Stimulated activated naive CD8-positive, alpha-beta T cell treated with anti-CD3 and anti-CD28 coated beads, Interleukin-15, amount 100 ng/mL, for 72 hours (primary cell): ENCODE measurements at regions not wholly inside any gene's neighbourhood (a gene's known extent, or its start where the extent isn't known, plus 50 kb on each side); places are given as distances from the start of the nearest gene placed in this dataset.

Experiments
- ATAC-seq: fragments of 150-1000 bp; cut with Tn5 transposase; 2 replicates; pipeline ENCODE4 v1.10.0; 2021; ENCODE audit warnings: mild to moderate bottlenecking, moderate library complexity
- DNase-seq, 2 donors: peaks; one replicate each; pipeline ENCODE4 v3.0.0; 2021 to 2022
- H3K27ac Mint-ChIP-seq, 2 donors: one replicate each; pipeline ENCODE4 v1.8.0; 2022; ENCODE audit warnings: mild to moderate bottlenecking in 2 of 2, mixed read lengths in 2 of 2, moderate library complexity in 2 of 2
- H3K27me3 Mint-ChIP-seq: one replicate; pipeline ENCODE4 v1.8.0; 2022; ENCODE audit warnings: mixed read lengths
- H3K4me1 Mint-ChIP-seq: one replicate; pipeline ENCODE4 v1.8.0; 2022; ENCODE audit warnings: mild to moderate bottlenecking, mixed read lengths
- H3K4me3 Mint-ChIP-seq, 2 donors: one replicate each; pipeline ENCODE4 v1.8.0; 2022; ENCODE audit warnings: mild to moderate bottlenecking in 2 of 2, mixed read lengths in 2 of 2, moderate library complexity in 1 of 2
- H3K9me3 Mint-ChIP-seq, 2 donors: one replicate each; pipeline ENCODE4 v1.8.0; 2022; ENCODE audit warnings: mixed read lengths in 2 of 2

- ATAC-seq (no peak), DNase-seq (no peak)
- peaks cover 0 to 11% of the 10 kb centered on the region in 2 donors for H3K9me3 Mint-ChIP-seq
- no peak overlapping the region for H3K27ac Mint-ChIP-seq
- H3K4me3 Mint-ChIP-seq = no peak overlapping the region
- no peaks in the 10 kb centered on the region for H3K4me1 Mint-ChIP-seq
- no peaks in the 10 kb centered on the region for H3K27me3 Mint-ChIP-seq
These were observed 317.4 kb upstream of the RUNX1 start for GRCh38 chr21:35366394-35367080.

- H3K27me3 Mint-ChIP-seq = no peaks in the 10 kb centered on the region
- no peak for ATAC-seq
- no peak for DNase-seq
- no peak overlapping the region for H3K27ac Mint-ChIP-seq
- peaks cover 0 to 11% of the 10 kb centered on the region in 2 donors for H3K9me3 Mint-ChIP-seq
- no peaks in the 10 kb centered on the region for H3K4me1 Mint-ChIP-seq
- no peak overlapping the region for H3K4me3 Mint-ChIP-seq
These were observed 314.4 kb upstream of the RUNX1 start for GRCh38 chr21:35363458-35363857.

GRCh38 chr21:35361988-35362387 is 312.9 kb upstream of the RUNX1 start:
- Mint-ChIP-seq H3K9me3 (peaks cover 2 to 12% of the 10 kb centered on the region in 2 donors), H3K27me3 (no peaks in the 10 kb centered on the region), H3K4me3 (no peak overlapping the region), H3K4me1 (peaks cover 11% of the 10 kb centered on the region), H3K27ac (no peak overlapping the region)
- ATAC-seq = no peak
- DNase-seq = no peak

- Mint-ChIP-seq H3K27me3 (no peaks in the 10 kb centered on the region), H3K4me1 (peaks cover 13% of the 10 kb centered on the region), H3K4me3 (no peak overlapping the region), H3K9me3 (peaks cover 5 to 17% of the 10 kb centered on the region in 2 donors), H3K27ac (no peak overlapping the region)
- ATAC-seq = no peak
- no peak for DNase-seq
These were observed 311.9 kb upstream of the RUNX1 start for GRCh38 chr21:35360870-35361570.

GRCh38 chr21:35359076-35359475 is 310.0 kb upstream of the RUNX1 start:
- H3K27me3 Mint-ChIP-seq = no peaks in the 10 kb centered on the region
- H3K27ac Mint-ChIP-seq = no peak overlapping the region
- DNase-seq (no peak), ATAC-seq (no peak)
- peaks cover 5 to 20% of the 10 kb centered on the region in 2 donors for H3K9me3 Mint-ChIP-seq
- peaks cover 13% of the 10 kb centered on the region for H3K4me1 Mint-ChIP-seq
- H3K4me3 Mint-ChIP-seq = no peak overlapping the region

GRCh38 chr21:35358008-35358407 is 308.9 kb upstream of the RUNX1 start:
- H3K4me3 Mint-ChIP-seq = no peak overlapping the region
- H3K27me3 Mint-ChIP-seq = no peaks in the 10 kb centered on the region
- ATAC-seq (peak; percentile 88), DNase-seq (no peak)
- H3K4me1 Mint-ChIP-seq = peaks cover 13% of the 10 kb centered on the region
- peaks cover 5 to 16% of the 10 kb centered on the region in 2 donors for H3K9me3 Mint-ChIP-seq
- H3K27ac Mint-ChIP-seq = peak overlapping the region; percentile 71 to 92

- peaks cover 5 to 21% of the 10 kb centered on the region in 2 donors for H3K9me3 Mint-ChIP-seq
- ATAC-seq (no peak), DNase-seq (no peak)
- H3K27ac Mint-ChIP-seq = peak overlapping the region; percentile 71 to 92
- peak overlapping the region in 1 of 2 donors; percentile 38 for H3K4me3 Mint-ChIP-seq
- peaks cover 13% of the 10 kb centered on the region for H3K4me1 Mint-ChIP-seq
- no peaks in the 10 kb centered on the region for H3K27me3 Mint-ChIP-seq
These were observed 308.1 kb upstream of the RUNX1 start for GRCh38 chr21:35357041-35357780.

- Mint-ChIP-seq H3K27ac (no peak overlapping the region), H3K4me3 (no peak overlapping the region), H3K9me3 (peaks cover 5 to 21% of the 10 kb centered on the region in 2 donors), H3K4me1 (peaks cover 29% of the 10 kb centered on the region), H3K27me3 (no peaks in the 10 kb centered on the region)
- DNase-seq = no peak
- ATAC-seq = no peak
These were observed 305.0 kb upstream of the RUNX1 start for GRCh38 chr21:35354078-35354477.

- H3K4me1 Mint-ChIP-seq = peaks cover 27% of the 10 kb centered on the region
- H3K27me3 Mint-ChIP-seq = peaks cover 5% of the 10 kb centered on the region
- ATAC-seq (no peak), DNase-seq (no peak)
- no peak overlapping the region for H3K4me3 Mint-ChIP-seq
- H3K27ac Mint-ChIP-seq = no peak overlapping the region
- H3K9me3 Mint-ChIP-seq = peaks cover 5 to 21% of the 10 kb centered on the region in 2 donors
These were observed 303.7 kb upstream of the RUNX1 start for GRCh38 chr21:35352793-35353192.

- no peak overlapping the region for H3K4me3 Mint-ChIP-seq
- DNase-seq = no peak
- H3K27me3 Mint-ChIP-seq = peaks cover 11% of the 10 kb centered on the region
- peaks cover 22% of the 10 kb centered on the region for H3K4me1 Mint-ChIP-seq
- H3K9me3 Mint-ChIP-seq = peaks cover 9 to 26% of the 10 kb centered on the region in 2 donors
- ATAC-seq = no peak
- no peak overlapping the region for H3K27ac Mint-ChIP-seq
These were observed 303.1 kb upstream of the RUNX1 start for GRCh38 chr21:35352066-35352770.

- peaks cover 26% of the 10 kb centered on the region for H3K4me1 Mint-ChIP-seq
- peaks cover 8 to 26% of the 10 kb centered on the region in 2 donors for H3K9me3 Mint-ChIP-seq
- peak overlapping the region in 1 of 2 donors; percentile 6 for H3K4me3 Mint-ChIP-seq
- H3K27me3 Mint-ChIP-seq = peaks cover 19% of the 10 kb centered on the region
- H3K27ac Mint-ChIP-seq = peak overlapping the region in 1 of 2 donors; percentile 22
- no peak for DNase-seq
- ATAC-seq = no peak
These were observed 302.3 kb upstream of the RUNX1 start for GRCh38 chr21:35351434-35351833.

- Mint-ChIP-seq H3K27me3 (peaks cover 19% of the 10 kb centered on the region), H3K4me1 (peaks cover 26% of the 10 kb centered on the region), H3K4me3 (peak overlapping the region in 1 of 2 donors; percentile 6), H3K9me3 (peaks cover 8 to 26% of the 10 kb centered on the region in 2 donors), H3K27ac (peak overlapping the region in 1 of 2 donors; percentile 22)
- ATAC-seq = peak; percentile 92
- DNase-seq = no peak
These were observed 301.9 kb upstream of the RUNX1 start for GRCh38 chr21:35350965-35351364.

- Mint-ChIP-seq H3K9me3 (peaks cover 11 to 31% of the 10 kb centered on the region in 2 donors), H3K4me3 (no peak overlapping the region), H3K27me3 (peaks cover 19% of the 10 kb centered on the region), H3K27ac (no peak overlapping the region), H3K4me1 (peaks cover 30% of the 10 kb centered on the region)
- ATAC-seq (no peak), DNase-seq (no peak)
These were observed 300.4 kb upstream of the RUNX1 start for GRCh38 chr21:35349376-35350080.

- Mint-ChIP-seq H3K27me3 (peaks cover 19% of the 10 kb centered on the region), H3K4me3 (no peak overlapping the region), H3K4me1 (peaks cover 32% of the 10 kb centered on the region), H3K27ac (no peak overlapping the region), H3K9me3 (peaks cover 12 to 26% of the 10 kb centered on the region in 2 donors)
- DNase-seq (no peak), ATAC-seq (no peak)
These were observed 299.6 kb upstream of the RUNX1 start for GRCh38 chr21:35348686-35349085.

- peaks cover 12 to 18% of the 10 kb centered on the region in 2 donors for H3K9me3 Mint-ChIP-seq
- ATAC-seq = no peak
- H3K4me1 Mint-ChIP-seq = peaks cover 47% of the 10 kb centered on the region
- peaks cover 19% of the 10 kb centered on the region for H3K27me3 Mint-ChIP-seq
- no peak overlapping the region for H3K4me3 Mint-ChIP-seq
- H3K27ac Mint-ChIP-seq = no peak overlapping the region
- no peak for DNase-seq
These were observed 297.6 kb upstream of the RUNX1 start for GRCh38 chr21:35346697-35347096.
